NCI-H1105 (cell line): ENCODE measurements at regions not wholly inside any gene's neighbourhood (a gene's known extent, or its start where the extent isn't known, plus 50 kb on each side); places are given as distances from the start of the nearest gene placed in this dataset.

Experiments used
- DNase-seq: peaks from one replicate; lab custom pipeline; 2025; lab: John Stamatoyannopoulos, UW

GRCh38 chr6:12585497-12585958 lies 131.0 kb upstream of the PHACTR1 start:
- no peak for DNase-seq

GRCh38 chr6:12586721-12587480 lies 129.7 kb upstream of the PHACTR1 start:
- DNase-seq: no peak

DNA sequence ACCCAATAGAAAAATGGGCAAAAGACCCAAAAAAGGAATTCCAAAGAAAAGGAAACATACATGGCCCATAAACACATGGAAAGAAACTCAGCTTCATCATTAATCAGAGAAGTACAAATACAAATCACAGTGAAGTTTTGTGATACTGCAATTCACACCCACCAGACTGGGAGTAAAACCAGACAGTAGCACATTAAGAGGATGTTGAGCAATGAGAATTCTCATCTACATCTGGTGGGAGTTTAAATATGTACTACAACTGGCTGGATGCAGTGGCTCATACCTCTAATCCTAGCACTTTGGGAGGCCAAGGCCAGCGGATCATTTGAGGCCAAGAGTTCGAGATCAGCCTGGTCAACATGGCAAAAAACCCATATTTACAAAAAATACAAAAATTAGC lies 125.7 kb upstream of the PHACTR1 start:
- DNase-seq: no peak

GRCh38 chr6:12592634-12593033 lies 123.9 kb upstream of the PHACTR1 start:
- DNase-seq: no peak

- no peak for DNase-seq
These were observed 122.6 kb upstream of the PHACTR1 start for GRCh38 chr6:12593771-12594529.

GRCh38 chr6:12594530-12594893 lies 122.1 kb upstream of the PHACTR1 start:
- no peak for DNase-seq

GRCh38 chr6:12595161-12595811 lies 121.3 kb upstream of the PHACTR1 start:
- DNase-seq: no peak

DNA sequence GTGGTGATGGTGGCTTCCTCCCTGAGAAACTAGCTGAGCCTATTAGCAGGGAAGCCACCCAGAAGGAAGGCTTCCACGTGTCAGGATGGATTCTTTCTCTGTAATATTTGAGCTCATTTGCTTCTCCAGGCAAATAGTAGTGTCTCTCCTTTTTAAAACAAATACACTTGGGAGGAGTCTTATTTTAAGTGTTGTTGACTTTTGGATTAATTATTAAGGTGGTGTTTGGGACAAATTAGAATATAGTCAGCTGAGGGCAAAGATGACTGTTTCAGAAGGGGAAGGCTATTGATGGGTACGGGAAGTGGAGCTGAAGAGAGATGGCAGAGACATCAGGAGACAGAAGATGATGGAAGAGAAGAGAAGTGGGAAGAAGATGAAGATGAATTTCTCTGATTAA lies 119.8 kb upstream of the PHACTR1 start:
- no peak for DNase-seq

- no peak for DNase-seq
These were observed 117.6 kb upstream of the PHACTR1 start for GRCh38 chr6:12598919-12599318.

GRCh38 chr6:12601881-12602280 lies 114.7 kb upstream of the PHACTR1 start:
- DNase-seq: no peak

GRCh38 chr6:12602342-12602741 lies 114.2 kb upstream of the PHACTR1 start:
- no peak for DNase-seq

- peak; percentile 9 for DNase-seq
These were observed 113.5 kb upstream of the PHACTR1 start for GRCh38 chr6:12602951-12603672.

GRCh38 chr6:12603673-12604049 lies 112.9 kb upstream of the PHACTR1 start:
- DNase-seq: no peak

- DNase-seq: peak; percentile 57
These were observed 110.7 kb upstream of the PHACTR1 start for GRCh38 chr6:12605888-12606345.

- no peak for DNase-seq
These were observed 110.0 kb upstream of the PHACTR1 start for GRCh38 chr6:12606616-12607015.

- no peak for DNase-seq
These were observed 108.3 kb upstream of the PHACTR1 start for GRCh38 chr6:12608016-12608860.

DNA sequence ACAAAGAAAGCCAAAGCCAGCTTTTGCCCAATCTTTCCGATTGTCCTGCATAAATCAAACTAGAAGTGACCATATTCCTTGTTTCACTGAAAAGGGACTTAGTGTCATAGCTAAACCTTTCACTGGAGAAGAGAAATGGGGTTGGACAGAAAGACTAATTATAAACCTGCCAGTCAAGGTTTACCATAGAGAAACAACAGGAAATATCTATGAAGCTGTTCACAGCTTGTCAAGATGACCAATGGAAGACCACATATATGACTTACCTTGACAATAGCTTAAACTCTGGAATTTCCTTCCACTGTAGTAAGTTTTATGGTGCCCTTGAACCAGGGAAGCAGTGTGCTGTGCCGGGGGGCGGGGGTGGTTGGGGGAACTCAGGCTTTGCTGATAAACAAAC lies 107.7 kb upstream of the PHACTR1 start:
- DNase-seq: no peak

DNA sequence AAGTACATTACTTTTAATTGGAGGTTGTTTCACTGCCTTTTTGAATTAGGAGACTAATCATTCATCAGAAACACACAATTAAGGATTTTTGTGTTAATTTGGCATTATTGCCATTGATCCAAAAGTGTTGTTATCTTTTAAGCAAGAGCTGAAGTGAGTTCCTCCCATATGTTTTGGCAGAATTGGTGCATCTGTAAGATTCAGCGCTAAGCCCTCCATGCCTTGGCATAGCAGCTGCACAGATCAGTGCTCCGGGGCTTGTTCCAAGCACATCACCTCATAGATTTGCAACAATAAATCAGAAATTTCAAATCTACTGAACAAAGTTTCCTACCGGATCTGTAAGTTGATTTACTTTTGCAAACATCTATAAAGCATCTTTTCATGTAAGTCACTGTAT lies 106.8 kb upstream of the PHACTR1 start:
- no peak for DNase-seq

- no peak for DNase-seq
These were observed 105.7 kb upstream of the PHACTR1 start for GRCh38 chr6:12610862-12611261.

- DNase-seq: no peak
These were observed 102.8 kb upstream of the PHACTR1 start for GRCh38 chr6:12613811-12614210.

DNA sequence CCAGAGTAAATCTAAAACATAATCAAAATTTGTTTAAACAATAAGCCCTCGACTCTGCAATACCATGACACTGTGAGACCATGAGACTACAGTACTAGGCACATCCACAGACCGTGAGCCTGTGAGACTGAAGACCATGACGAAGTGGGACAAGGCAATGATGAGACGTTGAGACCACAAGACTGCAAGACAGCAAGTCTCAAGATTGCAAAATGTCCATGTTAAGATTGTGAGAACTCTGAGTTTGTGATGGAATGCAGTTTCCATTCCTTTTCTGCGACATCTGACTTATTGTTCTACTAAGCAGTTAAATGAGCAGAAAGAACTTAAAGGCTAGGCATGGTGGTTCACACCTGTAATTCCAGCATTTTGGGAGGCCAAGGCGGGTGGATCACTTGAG lies 102.1 kb upstream of the PHACTR1 start:
- no peak for DNase-seq
